Ammon's horn (tissue), 1 donor: ENCODE measurements at regions not wholly inside any gene's neighbourhood (a gene's known extent, or its start where the extent isn't known, plus 50 kb on each side); places are given as distances from the start of the nearest gene placed in this dataset.

Experiments used
- DNase-seq: peaks from one replicate; pipeline ENCODE4 v3.0.0-alpha.2; 2016; ENCODE audit warnings: low spot score

DNA sequence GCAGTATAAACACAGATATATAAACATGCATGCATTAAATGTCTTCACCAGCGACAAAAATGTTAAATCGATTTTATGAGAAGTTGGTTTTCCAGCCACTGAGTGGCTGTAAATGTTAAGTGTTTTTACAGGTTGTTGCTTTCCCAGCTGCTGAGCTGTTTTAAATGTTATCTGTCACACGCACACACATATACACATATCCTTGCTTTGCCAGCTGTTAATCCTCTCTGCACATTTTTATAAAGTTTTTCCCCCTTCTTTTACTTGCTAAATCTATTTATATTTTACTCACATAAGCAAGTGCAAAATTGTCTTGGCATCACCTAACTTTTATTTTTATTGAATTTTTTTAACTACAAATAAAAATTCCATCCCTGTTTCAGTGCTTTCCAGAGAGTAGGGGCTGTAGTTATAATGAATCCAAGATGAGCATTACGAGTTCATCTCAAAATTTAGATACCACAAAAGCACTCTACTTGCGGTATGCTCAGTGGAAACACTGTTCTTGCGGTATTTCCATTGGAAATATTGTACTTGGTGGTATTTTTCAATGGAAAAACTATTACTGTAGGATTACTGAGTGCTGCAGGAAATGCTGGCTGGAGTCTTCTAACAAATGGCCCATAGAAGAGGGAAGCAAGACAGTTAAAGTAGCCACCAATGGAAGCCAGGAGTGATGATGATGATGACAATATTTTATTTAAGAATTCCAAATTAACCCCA is 124.9 kb upstream of the KCNJ16 start:
- no peak for DNase-seq

DNA sequence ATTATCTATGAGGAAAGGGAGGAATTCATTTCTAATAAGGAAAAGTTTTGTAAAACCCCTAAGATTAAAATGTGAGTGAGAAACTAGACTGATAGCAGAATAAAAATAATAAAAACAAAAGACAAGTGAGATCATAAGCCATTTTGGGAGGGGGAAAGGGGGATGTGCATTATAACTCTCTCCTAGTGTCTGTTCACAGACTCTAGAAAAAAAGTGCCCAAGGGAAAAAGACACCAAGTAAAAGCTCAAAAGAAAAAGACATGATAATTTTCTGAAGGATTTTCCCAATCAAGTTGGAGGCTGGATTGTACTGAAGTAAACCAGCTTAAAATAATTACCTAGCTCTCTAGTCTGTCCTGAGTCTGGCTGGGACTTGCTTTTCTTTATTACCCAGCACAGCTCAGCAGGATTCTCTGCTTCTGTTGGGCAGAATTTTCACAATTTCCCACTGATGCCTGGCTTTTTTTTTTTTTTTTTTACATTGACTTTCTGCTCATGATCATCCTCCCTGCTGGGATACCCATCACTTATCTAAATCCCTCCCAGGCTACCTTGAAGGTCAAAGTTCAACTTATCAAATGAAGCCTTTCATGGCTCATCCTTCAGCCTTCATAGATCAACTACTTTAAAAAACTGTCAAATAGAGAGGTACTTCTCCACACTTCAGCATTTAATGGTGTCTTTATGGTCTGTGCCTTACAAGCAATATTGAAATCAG is 124.2 kb upstream of the KCNJ16 start:
- no peak for DNase-seq

DNA sequence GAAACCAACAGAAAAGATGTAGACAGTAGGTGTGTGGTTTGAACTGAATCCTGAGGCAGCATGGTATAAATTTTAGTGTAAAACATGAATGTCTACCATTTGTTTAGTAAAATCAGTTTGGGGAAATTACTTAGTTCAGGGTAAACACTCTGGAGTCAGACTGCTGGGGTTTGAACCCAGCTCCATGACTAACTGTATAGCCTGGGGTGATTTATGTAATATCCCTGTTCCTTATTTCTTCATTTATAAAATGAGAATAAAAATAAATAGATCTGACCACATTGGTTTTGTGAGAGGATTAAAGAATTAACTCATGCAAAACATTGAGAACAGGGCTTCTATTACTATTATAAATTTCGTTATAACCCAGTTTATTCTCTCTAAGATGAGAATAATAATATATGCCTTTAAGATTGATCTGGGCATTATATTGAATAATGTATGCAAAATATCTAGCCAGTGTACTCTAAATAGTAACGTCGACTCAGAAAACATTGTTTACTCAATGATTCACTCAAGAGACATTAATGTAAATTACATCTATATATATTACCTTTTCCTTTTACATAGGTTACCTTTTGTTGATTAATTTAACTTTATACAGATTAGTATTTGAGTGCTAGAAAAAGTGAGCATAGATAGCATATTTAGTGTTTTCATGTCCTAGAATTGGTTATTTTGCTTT is 120.6 kb upstream of the KCNJ16 start:
- DNase-seq: no peak

DNA sequence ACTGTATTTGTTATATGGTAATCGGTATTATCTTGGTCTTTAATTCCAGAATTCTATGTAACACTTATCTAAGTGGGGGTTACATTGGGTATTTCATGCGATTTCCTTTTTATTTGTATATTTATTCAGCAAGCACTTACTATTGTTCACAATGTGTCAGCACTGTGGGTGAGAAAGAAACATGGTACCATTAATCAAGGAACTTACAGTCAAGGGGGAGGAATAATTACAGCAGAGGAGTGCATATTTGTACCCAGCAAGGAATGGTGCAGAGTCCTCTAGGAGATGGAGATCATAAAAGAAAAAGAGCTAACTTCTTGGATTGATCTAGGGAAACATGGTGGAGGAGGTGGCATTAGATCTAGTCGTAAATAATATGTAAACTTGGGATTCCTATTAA is 117.0 kb upstream of the KCNJ16 start:
- no peak for DNase-seq

DNA sequence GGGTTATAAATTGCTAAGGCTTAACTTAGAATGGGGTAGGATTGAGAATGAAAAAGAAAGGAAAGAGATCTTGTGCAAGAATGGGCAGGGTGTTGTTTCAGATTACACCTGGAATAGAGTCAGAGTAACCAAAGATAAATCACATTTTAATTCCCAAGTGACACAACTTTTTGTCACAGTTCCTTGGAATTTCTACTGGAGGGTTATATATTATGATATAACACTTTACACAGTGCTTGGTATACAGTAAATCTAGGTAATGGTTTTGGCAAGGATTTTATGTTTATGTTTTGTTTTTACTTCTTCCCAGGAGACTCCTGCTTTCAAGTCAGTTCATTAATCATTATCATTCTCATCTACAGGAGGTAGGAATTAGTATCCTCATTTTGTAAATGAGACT is 115.7 kb upstream of the KCNJ16 start:
- DNase-seq: no peak

DNA sequence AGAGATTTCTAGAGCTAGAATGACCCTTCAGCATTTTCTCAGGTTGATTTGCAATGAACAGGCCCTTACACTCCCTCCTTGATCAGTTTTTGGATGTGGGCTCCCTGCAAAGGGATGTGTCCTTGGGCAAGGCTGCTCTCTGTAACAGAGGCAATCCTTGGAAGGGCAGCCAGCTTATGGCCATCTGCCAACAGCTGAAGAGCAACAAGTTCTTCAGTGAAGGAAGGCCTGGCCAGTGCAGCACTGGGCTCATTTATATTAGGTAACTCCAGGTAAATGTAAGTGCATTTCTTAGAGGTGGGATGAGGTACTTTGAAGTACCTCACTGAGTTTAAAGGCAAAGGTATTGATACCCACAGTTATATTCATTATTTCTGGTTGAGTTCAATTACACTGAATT is 114.3 kb upstream of the KCNJ16 start:
- peak; percentile 38 for DNase-seq

DNA sequence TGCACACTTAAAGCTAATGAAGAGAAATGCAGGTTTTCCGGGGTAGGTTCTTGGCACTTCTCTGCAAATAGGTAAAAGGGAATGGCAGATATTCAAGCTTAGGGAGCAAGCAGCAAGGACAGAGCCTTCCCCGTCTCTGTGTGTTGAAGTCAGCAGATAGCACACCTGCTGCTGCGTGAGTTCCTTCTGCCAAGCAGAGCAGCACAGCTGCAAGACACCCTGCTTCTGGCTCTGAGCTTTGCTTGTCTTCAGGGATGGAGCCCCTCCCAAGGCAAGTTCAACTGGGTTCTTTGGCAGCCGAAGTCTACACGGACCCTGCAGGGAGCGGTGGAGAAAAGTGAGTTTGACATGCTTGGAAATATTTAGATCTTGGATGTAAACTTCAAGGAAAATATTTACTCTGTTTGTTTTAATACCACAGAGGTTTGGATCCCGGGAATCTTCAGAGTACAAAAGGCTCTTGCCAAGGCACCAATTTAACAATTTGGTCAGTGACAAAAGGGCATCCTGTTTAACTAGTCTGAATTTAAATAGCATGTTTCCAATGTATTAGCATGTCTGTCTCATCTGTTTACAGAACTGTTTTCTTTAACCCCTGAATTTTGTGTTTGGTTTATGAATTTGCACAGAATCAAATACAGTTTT is 113.4 kb upstream of the KCNJ16 start:
- peak; percentile 6 for DNase-seq

DNA sequence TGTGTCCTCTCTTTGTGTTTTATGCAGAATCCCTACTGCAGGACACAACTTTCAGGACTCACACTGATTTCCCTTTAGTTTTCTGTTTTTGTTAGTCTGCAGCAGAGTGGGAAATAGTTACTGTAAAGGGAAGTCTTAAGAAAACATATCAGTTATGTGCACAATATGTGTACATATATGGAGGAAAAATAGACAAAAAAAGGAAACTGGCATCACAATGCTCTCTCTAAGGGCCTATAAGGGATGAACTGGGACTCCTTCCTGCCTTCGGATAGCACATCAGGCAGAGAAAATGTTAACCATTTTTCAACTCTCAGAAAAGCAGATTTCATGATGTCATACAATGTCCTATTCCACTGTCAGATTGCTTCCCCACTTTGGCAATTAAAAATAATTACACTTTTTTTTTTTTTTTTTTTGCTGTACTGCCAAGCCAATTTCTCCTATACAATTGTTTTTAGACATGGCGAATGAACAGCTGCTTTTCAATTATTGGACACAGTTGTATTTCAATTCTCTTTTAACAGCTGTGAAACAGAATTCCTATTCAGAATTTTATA is 112.5 kb upstream of the KCNJ16 start:
- DNase-seq: no peak

DNA sequence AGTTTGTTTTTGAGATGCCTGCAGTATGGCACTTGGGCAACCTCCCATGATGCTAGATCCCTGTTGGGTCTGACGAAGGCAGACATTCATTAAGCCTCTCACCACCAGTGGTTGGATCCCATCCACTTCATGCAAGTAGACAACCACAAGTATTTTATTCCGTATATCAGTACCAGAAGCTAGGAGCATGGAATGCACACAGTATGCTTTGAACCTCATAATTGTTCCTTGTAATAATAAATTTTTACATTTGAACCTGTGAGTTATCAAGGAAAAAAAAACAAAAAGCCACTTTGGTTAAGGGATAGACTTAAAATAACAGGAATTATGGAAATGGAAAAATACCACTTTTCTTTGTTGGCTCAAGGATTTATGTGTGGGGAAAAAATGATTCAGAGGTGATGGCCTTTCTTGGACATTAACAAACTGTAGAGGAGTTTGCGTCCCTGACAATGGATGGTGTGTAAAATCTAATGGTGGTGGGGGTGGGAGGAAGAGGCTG is 107.1 kb upstream of the KCNJ16 start:
- DNase-seq: no peak

DNA sequence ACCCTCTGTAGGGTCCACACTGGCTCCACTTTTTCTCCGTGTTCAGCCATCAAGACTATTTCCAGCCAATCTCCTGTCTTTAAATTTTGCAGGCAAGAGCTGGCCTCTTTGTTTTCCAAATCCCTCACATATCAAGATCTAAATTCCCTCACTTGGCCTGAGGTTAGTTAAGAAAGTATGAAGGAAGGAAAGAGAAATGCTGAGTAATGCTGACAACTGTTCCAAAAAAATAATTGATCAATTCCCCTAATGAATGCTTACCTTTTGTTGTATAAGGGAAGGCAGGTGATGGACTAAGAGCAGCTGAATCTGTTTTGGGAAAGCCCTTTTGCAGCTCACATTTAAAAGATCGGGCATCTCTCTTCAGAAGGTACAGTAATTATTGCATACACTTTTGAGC is 105.1 kb upstream of the KCNJ16 start:
- no peak for DNase-seq

DNA sequence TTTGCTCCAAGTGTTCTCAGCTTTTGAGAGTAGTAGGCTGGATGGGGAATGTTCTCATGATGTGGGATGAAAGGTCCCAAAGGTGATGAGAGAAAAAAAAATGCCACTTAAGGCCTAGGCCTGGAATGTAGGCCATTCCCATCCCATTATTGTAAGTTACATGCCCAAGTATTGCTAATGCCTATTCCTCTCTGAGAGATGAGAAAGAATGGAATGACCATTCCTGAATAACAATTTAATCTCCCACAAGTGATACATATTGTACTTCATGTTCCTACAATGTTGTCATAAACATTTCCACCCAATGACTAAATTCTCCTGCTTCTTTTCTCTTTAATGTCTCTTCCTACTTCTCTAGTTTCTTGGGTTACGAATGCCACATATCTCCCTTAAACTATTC is 102.8 kb upstream of the KCNJ16 start:
- DNase-seq: no peak

DNA sequence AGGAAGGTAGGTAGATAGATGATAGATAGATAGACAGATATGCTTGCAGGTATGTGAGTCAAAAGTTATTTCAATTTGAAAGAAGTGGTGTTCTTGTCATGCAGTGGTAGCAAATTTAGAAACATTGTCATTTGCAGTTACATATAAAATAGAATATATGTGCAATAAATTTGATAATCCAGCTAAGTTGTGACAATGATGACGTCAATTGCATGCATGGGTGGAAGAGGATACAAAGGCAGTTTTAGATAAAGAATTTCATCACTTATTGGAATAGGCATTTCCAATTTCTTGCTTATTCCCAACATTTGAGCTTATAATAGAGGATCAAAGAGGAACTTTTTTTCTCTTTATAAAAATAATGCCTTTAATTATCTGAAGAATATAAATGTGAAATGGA is 99.2 kb upstream of the KCNJ16 start:
- no peak for DNase-seq

DNA sequence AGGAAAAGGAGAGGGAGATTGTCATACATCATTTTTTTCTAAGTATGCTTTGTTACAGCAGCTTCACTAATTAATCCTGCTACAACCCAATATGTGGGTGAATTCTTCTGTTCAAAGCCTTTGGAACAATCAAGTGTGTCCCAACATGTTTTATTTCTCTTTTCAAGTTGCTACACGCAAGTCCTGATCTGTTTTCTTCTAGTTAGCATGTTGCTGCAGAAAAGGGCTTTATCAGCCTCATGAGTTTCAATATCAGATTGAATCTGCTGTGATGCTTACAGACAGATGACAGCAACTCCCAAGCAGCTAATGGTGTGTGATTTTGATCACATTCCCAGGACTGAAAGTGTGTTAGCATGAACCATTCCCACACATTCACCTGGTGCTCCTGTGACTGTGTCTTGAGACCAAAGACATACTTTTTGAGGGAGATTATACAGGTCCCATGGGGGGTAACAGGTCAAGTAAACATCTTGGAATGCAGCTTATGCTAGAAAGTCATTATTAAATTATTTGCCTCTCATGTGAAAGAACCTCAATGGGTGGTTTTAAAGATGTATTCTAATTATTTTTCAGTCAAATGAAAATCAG is 96.9 kb upstream of the KCNJ16 start:
- no peak for DNase-seq

DNA sequence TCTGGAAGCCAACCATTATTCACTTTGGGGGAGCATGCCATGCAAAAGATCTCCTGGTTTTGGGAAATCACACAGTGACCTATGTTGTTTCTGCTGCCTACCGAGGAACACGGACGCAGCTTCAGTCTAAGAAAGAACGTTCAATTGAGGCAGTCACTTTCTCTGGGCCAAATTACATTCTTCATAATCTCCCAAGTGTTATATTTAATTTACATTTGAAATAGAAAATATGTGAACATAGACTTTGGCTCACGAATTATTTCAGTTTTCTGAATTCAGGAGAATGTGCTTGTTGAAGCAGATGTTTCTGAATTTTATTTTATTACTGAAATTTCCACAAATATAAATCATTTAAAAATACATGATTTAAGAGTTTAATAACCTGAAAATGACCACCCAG is 93.6 kb upstream of the KCNJ16 start:
- no peak for DNase-seq

DNA sequence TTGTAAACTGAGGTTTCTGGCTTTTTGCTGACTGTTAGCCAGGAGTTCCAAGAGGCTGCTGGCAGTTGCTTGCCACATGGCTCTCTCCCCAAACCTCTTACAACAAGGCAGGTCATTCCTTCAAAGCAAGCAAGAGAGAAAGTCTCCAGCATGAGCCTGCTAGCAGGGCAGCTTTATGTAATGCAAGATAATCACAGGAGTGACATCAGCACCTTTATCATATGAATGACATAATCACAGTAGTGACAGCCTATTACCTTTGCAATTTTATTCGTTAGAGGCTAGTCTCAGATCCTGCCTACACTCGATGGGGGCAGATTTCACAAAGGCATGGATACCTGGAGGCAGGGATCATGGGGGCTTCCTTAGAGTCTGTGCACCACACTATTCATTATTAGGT is 79.5 kb upstream of the KCNJ16 start:
- DNase-seq: no peak

DNA sequence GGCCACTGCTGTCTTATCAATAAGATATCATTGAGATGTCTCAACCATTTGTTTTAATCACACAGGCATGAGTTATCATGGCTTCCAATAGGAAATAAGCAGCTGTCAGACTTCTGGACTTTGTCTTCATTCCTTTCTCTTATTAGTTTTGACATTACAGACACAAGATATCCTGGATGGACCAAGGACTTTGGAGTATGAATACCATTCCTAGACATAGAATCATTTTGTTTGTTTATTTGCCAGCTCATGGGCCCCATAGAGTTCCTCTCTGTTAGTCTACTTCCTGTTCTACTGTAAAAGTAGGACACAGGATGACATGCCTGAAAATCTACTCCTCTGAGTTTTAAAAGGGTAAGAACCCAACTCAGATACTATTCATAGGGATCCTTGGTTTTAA is 77.7 kb upstream of the KCNJ16 start:
- no peak for DNase-seq

DNA sequence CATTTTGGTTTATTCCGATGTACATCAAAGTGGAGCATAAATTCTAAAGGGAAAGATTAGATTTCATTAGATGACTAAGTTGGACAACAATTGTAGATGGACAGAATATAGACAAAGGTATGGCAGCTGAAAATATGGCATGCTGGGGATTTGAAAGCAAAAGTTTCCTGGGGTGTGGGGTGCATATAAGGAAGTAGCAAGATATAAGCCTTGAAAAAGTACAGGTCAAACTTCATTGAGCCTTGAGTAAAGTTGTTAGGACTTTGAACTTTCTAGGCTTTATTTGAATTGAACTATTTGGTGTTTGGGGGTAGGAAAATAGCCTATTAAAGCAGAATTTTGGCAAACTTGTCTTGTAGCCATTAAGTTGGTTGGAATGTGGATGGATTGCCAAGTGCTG is 75.8 kb upstream of the KCNJ16 start:
- no peak for DNase-seq

DNA sequence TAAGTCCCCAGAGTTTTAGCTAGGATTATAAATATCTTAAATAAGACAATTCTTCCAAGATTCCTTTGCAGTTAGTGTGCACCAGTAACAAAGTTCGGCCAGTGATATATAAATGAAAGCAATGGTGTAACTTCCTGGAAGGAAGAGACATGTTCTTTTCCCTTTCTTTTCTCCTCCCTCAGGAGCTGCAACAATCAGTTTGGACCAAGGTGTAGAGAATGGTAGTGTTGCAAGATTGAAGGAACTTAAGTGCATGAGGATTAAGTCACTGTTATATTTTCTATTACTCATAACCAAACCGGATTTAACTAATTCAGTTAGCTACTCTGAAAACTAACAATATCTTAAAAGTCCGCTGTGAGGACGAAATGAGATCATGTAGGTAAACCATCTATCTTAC is 68.9 kb upstream of the KCNJ16 start:
- DNase-seq: no peak

DNA sequence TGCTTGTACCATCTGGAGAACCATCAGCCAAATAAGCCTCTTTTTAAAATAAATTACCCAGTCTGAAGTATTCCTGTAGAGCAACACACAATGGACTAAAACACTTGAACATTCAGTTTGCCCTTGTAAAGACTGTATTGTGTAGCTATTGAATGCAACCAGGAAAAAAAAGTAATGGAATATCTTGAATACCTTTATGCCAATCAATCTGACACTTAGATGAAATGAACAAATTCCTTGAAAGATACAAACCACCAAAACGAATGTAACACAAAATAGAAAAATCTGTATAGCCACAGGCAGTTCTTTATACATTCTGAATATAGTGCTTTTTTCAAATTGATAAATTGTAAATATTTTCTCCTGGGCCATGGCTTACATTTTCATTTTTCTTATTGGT is 63.3 kb upstream of the KCNJ16 start:
- no peak for DNase-seq

DNA sequence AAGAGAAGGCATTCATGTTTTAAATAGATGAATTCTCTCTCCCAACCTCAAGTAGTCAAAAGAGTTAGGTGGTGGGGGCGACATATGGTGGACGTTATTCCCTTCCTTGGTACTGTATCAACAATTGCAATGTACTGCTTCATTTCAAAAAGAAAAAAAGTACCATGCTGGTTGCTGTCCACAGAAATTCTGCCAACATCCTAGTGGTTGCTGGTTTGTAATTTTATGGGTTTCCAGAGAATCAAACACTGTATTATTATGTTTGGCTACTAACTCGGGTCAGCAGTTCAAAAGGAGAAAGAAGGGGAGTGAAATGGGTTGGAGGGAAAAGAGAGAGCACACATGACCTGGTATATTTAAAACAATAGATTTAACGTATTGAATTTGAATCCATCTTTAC is 61.1 kb upstream of the KCNJ16 start:
- DNase-seq: no peak

DNA sequence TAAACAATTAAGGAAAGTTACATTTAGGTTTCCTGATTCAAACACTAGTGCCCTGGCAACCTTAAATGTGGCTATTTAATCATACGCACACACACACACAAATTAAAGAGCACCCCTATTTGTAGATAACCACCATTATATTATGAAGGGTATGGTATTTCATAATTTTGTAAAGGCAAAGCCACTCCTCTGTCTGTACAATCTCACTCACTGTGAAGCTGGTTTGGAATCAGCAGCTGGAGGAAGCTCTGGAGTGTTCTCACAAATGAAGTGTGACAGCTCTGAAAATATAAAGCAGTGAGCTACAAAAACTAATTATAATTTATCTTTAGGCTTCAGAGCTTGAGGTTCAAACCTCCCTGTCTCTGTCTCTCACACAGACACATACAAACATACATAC is 57.9 kb upstream of the KCNJ16 start:
- no peak for DNase-seq

DNA sequence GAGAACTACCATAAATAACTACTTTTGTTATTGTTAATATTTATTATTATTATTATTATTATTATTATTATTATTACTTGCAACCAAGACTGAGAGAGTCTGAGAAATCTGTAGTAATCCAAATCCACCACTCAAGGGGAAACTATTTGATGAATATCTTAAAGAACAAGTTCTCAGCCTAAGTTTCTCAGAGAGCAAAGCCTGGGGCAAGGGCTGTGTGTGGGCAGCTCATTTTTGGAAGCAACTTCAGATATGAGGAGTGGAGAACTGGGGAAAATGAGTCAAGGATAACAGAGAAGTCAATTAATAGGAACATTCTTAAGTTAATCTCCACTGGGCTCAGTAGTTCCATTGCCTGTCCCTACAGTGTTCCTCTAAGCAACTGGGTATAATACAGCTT is 57.1 kb upstream of the KCNJ16 start:
- no peak for DNase-seq
